GM12874 (cell line): ENCODE measurements at regions not wholly inside any gene's neighbourhood (a gene's known extent, or its start where the extent isn't known, plus 50 kb on each side); places are given as distances from the start of the nearest gene placed in this dataset.
A peak's percentile ranks its signal among the peaks of the same experiment; 100 is the strongest.

Experiments used
- CTCF ChIP-seq: IDR thresholded peaks from 2 replicates; pipeline ENCODE4 v1.5.1; 2011; ENCODE audit warnings: low read depth, mild to moderate bottlenecking, control low read depth, low read length, moderate library complexity; ENCODE audit not compliant: insufficient read depth

DNA sequence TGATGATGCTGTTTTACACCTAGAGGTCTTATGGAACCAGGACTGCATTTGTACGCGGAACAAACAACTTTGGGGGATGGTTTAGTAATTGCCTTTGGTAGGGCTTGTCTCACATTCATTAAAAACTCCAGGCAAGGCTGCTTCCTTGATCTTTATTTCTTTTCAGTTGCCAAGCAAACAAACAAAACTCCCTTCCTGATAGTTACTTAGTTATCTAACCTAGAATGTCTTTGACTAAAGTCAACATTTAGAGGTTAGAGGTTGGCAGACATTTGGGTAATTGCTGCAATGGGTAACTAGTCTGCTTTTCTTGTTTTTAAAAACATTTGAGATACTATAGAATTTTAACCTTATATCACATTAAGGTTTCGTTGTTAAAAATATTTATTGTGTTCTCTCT lies 500.9 kb upstream of the PTBP2 start:
- TF ChIP-seq CTCF: no peak

- no peak for TF ChIP-seq CTCF
Observed at GRCh38 chr1:96222701-96223100, 498.9 kb upstream of the PTBP2 start.

DNA sequence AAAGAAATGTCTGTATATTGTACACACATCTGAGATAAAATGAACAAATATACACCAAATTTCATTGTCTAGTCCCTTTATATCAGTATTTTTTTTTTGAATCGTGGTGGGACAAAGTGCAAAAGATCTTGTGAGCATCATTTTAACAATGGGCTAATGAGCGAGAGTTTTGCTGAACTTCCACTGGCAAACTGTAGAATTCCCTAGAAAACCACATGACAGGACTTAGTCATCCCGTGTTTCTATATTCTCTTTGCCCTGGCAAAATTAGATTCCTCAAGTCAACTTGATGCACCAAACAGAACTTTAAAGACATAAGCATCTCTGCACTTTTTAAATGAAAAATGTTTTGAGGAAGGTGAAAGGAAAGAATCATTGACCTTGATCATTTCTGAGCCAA lies 488.2 kb upstream of the PTBP2 start:
- TF ChIP-seq CTCF: no peak

- no peak for TF ChIP-seq CTCF
Observed at GRCh38 chr1:96234299-96234698, 487.3 kb upstream of the PTBP2 start.

DNA sequence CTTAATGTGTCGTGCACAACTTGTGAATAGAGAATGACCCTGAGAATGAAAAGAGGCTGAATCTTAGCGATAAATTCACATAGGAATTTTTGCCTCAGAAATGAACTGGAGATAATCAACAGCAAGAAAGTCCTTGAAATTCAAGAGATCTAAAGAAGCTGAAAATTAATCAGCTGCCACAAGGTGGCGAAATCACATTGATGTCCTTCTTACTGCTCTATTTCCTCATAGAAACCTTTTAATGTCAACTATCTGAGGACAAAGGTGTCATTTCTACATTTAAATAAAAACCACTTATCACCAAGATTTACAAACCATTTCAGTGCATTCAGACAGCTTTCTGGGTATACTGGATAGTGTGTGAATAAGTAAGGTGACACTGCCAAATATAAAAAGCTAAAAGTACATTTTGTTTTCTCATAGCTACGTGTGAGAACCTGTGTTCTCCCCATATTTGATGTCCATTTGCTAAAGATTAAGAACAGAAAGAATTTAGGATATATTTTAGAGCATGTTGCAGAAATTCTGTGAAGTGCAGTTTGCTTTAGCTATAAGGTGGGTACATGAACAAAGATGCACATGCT lies 485.3 kb upstream of the PTBP2 start:
- 0 out of 2 replicates have a peak, but pooled peaks have one; percentile 21 for TF ChIP-seq CTCF

- no peak for TF ChIP-seq CTCF
Observed at GRCh38 chr1:96238426-96238825, 483.2 kb upstream of the PTBP2 start.

DNA sequence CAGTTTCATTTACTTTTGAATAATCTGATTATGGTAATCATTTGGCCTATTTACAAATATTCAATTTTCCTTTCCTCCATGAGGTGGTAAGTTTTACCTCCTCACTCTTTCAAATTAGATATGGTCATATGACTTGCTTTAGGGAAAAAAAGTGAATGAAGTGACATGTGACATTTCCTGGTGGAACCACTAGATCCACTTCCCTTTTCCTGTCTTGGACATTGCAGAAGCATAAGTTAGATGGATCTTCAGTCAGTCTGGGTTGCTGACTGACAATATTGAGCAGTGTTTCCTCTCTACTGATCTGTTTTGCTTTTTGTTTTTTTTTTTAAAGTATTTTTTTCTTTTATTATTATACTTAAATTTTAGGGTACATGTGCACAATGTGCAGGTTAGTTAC lies 481.1 kb upstream of the PTBP2 start:
- no peak for TF ChIP-seq CTCF
